Bronchial epithelial cell (primary cell): ENCODE measurements at regions not wholly inside any gene's neighbourhood (a gene's known extent, or its start where the extent isn't known, plus 50 kb on each side); places are given as distances from the start of the nearest gene placed in this dataset.

ENCODE experiments used
- DNase-seq: peaks from one replicate; pipeline ENCODE4 v3.0.0-alpha.2; 2010; ENCODE audit warnings: low read depth
- FAIRE-seq: peaks from 2 replicates; lab custom pipeline; 2011; peaks lifted over from hg19 to GRCh38; lab: Jason Lieb, UNC
- H3K27me3 ChIP-seq: 2 replicates; pipeline ENCODE4 v1.5.1; 2011; ENCODE audit warnings: low read length; ENCODE audit not compliant: control insufficient read depth, insufficient read depth
- H3K36me3 ChIP-seq: 2 replicates; pipeline ENCODE4 v1.5.1; 2011; ENCODE audit warnings: low read length; ENCODE audit not compliant: control insufficient read depth, insufficient read depth
- H3K4me3 ChIP-seq: 2 replicates; pipeline ENCODE4 v1.5.1; 2011; ENCODE audit warnings: mild to moderate bottlenecking, low read depth, low read length, control low read depth
- TF ChIP-seq, protein P1 (sequence below): IDR thresholded peaks from 2 replicates; pipeline ENCODE4 v1.5.1; 2011; ENCODE audit warnings: mild to moderate bottlenecking, moderate library complexity, low read length, control low read depth, inconsistent platforms; ENCODE audit not compliant: insufficient read depth, severe bottlenecking

- DNase-seq: peak; percentile 44
- TF ChIP-seq, protein P1, sequence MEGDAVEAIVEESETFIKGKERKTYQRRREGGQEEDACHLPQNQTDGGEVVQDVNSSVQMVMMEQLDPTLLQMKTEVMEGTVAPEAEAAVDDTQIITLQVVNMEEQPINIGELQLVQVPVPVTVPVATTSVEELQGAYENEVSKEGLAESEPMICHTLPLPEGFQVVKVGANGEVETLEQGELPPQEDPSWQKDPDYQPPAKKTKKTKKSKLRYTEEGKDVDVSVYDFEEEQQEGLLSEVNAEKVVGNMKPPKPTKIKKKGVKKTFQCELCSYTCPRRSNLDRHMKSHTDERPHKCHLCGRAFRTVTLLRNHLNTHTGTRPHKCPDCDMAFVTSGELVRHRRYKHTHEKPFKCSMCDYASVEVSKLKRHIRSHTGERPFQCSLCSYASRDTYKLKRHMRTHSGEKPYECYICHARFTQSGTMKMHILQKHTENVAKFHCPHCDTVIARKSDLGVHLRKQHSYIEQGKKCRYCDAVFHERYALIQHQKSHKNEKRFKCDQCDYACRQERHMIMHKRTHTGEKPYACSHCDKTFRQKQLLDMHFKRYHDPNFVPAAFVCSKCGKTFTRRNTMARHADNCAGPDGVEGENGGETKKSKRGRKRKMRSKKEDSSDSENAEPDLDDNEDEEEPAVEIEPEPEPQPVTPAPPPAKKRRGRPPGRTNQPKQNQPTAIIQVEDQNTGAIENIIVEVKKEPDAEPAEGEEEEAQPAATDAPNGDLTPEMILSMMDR: no peak
- H3K4me3 ChIP-seq: no peak overlapping the region
Observed at GRCh38 chr4:30802622-30803323, 82.6 kb downstream of the PCDH7 start.

GRCh38 chr4:30808276-30808675 is 88.1 kb downstream of the PCDH7 start:
- no peaks in the 10 kb centered on the region for H3K36me3 ChIP-seq
- FAIRE-seq: no peak
- H3K27me3 ChIP-seq: no peaks in the 10 kb centered on the region
- no peak for DNase-seq
- TF ChIP-seq, protein P1: no peak
- no peak overlapping the region for H3K4me3 ChIP-seq

More at GRCh38 chr4:30802622-30803323, 82.6 kb downstream of the PCDH7 start:
- no peaks in the 10 kb centered on the region for H3K36me3 ChIP-seq
- no peaks in the 10 kb centered on the region for H3K27me3 ChIP-seq
- no peak for FAIRE-seq

DNA sequence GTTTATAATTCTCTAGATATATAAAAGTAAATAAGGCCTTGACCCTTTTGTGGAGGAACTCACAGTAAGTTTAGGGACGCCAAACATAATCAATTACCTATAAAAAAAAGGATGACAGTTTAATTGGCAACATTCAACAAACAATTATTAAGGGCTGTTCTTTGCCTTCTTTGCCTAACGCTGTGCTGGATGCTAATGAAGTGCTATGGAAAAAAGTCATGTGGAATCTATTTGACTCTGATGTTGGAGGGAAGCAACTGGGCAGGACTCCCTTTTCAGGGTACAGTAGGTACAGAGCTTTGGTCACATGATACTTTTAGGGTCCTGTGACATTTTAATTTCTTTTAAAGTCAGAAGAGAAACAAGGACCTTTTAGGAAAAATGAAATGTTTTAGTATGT is 91.1 kb downstream of the PCDH7 start:
- TF ChIP-seq, protein P1: no peak
- Histone ChIP-seq H3K36me3 (no peaks in the 10 kb centered on the region), H3K4me3 (no peak overlapping the region), H3K27me3 (no peaks in the 10 kb centered on the region)
- DNase-seq (no peak), FAIRE-seq (no peak)

DNA sequence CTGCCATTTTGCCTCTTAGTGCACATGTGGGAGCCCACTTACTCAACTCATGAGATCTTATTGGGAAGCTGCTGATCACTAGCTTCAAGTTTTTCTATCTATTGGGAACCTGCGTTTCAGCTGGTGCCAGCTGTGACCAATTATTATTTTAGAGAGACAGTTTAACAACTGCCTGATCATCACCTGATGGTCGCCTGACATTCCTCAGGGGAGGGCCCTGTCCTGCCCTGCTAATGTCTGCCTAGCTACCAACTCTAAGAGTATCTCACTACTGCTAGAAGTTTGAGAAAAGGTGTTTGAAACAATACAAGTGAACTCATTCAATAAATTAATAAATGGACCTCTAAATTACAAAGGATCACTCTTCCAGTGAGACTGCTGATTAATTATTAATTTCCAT is 95.5 kb downstream of the PCDH7 start:
- Histone ChIP-seq H3K36me3 (no peaks in the 10 kb centered on the region), H3K4me3 (no peak overlapping the region), H3K27me3 (no peaks in the 10 kb centered on the region)
- no peak for DNase-seq
- no peak for FAIRE-seq
- TF ChIP-seq, protein P1: no peak

DNA sequence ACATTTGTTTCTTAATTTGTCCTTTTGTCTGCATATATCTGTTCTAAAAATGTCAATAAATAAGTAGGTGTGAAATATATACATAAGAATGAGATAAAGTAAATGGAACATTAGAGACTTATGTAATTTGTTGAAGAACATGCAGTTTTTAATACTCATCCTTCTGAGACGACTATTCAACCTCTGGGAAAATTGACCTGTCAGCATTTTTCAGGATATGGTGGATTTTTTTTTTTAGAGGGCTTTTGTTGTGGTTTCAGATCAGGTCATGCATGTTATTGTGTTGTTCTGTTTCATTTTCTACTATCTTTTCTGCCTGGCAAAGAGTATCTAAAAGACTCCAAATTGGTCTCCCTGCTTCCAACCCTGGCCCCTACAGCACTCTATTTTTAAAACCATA is 97.3 kb downstream of the PCDH7 start:
- DNase-seq (no peak), FAIRE-seq (no peak)
- H3K36me3 ChIP-seq: no peaks in the 10 kb centered on the region
- H3K4me3 ChIP-seq: no peak overlapping the region
- H3K27me3 ChIP-seq: no peaks in the 10 kb centered on the region
- TF ChIP-seq, protein P1: no peak

DNA sequence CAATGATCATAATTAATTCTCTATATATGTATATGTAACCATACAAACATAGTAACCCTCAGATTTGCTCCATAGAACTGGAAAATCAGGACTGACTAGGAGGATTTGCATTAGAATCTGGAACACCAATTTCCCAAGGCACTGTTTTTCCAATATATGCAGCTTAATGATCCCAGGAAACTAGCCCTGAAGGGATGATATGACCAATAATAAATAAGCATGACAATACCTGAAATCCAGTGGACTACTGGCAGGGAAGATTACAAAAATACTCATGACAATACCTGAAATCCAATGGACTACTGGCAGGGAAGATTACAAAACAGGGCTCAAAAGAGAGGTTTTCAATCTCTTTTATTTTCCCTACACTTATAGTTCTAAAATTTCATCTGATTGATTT is 98.4 kb downstream of the PCDH7 start:
- DNase-seq (no peak), FAIRE-seq (no peak)
- Histone ChIP-seq H3K36me3 (no peaks in the 10 kb centered on the region), H3K4me3 (no peak overlapping the region), H3K27me3 (no peaks in the 10 kb centered on the region)
- TF ChIP-seq, protein P1: no peak
